IMR-90 (cell line): ENCODE measurements at regions not wholly inside any gene's neighbourhood (a gene's known extent, or its start where the extent isn't known, plus 50 kb on each side); places are given as distances from the start of the nearest gene placed in this dataset.

Experiments used
- ATAC-seq: fragments of 200-7000 bp; cut with Tn5 transposase; 2 replicates; pipeline ENCODE4 v1.9.1; 2020; ENCODE audit warnings: low read depth, mild to moderate bottlenecking, moderate library complexity
- BruUV-seq: library from RNA; stranded (reverse); fragments of 400-500 nt; replicated peaks from 2 replicates; lab custom pipeline; 2021; lab: Mats Ljungman, UMichigan
- CTCF ChIA-PET: fragments of 300-600 bp; formaldehyde crosslinking; extraction: SDS; loops from one replicate; lab custom pipeline; 2021; ENCODE audit warnings: antibody characterized with exemption; lab: Yijun Ruan, JAX
- POLR2A ChIA-PET: fragments of 300-600 bp; sonication (Branson Sonifier 250); formaldehyde crosslinking; loops from one replicate; lab custom pipeline; 2022; ENCODE audit warnings: antibody characterized with exemption; ENCODE audit not compliant: unreplicated experiment; lab: Charles Lee
- DNase-seq: peaks from one replicate; pipeline ENCODE4 v3.0.0; 2013
- H2AFZ ChIP-seq: replicated peaks from 2 replicates; pipeline ENCODE3; 2013; ENCODE audit warnings: low read length, mild to moderate bottlenecking; ENCODE audit not compliant: poor library complexity
- H2AK5ac ChIP-seq: 2 replicates; pipeline ENCODE4 v1.6.1; 2013; ENCODE audit warnings: low read depth, low read length, inconsistent platforms
- H2AK9ac ChIP-seq: replicated peaks from 2 replicates; pipeline ENCODE3; 2013; ENCODE audit warnings: mild to moderate bottlenecking, low read depth, low read length, moderate library complexity; ENCODE audit not compliant: poor library complexity
- H2BK120ac ChIP-seq: 2 replicates; pipeline ENCODE4 v1.6.1; 2013; ENCODE audit warnings: low read depth, low read length, inconsistent platforms
- H2BK15ac ChIP-seq: 3 replicates; pipeline ENCODE4 v1.6.1; 2013; ENCODE audit warnings: low read depth, low read length, inconsistent platforms
- H2BK20ac ChIP-seq: 2 replicates; pipeline ENCODE4 v1.6.1; 2013; ENCODE audit warnings: low read depth, mild to moderate bottlenecking, inconsistent platforms, low read length, moderate library complexity
- H2BK5ac ChIP-seq: 2 replicates; pipeline ENCODE4 v1.6.1; 2013; ENCODE audit warnings: mild to moderate bottlenecking, low read depth, low read length, inconsistent platforms; ENCODE audit not compliant: poor library complexity, severe bottlenecking
- H3K14ac ChIP-seq: replicated peaks from 2 replicates; pipeline ENCODE4 v1.6.1; 2013; ENCODE audit warnings: low read depth, low read length, inconsistent platforms
- H3K18ac ChIP-seq: 2 replicates; pipeline ENCODE4 v1.6.1; 2013; ENCODE audit warnings: low read depth, low read length, control low read depth
- H3K23ac ChIP-seq: 2 replicates; pipeline ENCODE4 v1.6.1; 2013; ENCODE audit warnings: low read depth, low read length, inconsistent platforms
- H3K27ac ChIP-seq: 2 replicates; pipeline ENCODE4 v1.5.1; 2013; ENCODE audit warnings: mild to moderate bottlenecking, control low read depth, low read length; ENCODE audit not compliant: insufficient read depth
- H3K27me3 ChIP-seq: 2 replicates; pipeline ENCODE4 v1.6.1; 2013; ENCODE audit warnings: low read length; ENCODE audit not compliant: control insufficient read depth, insufficient read depth
- H3K36me3 ChIP-seq: 2 replicates; pipeline ENCODE4 v1.6.1; 2013; ENCODE audit warnings: low read length, mixed read lengths; ENCODE audit not compliant: control insufficient read depth, insufficient read depth
- H3K4ac ChIP-seq: 2 replicates; pipeline ENCODE4 v1.6.1; 2013; ENCODE audit warnings: low read depth, low read length, inconsistent platforms
- H3K4me1 ChIP-seq: 2 replicates; pipeline ENCODE4 v1.6.1; 2013; ENCODE audit warnings: low read length, mixed read lengths; ENCODE audit not compliant: control insufficient read depth, insufficient read depth
- H3K4me2 ChIP-seq: 2 replicates; pipeline ENCODE4 v1.6.1; 2013; ENCODE audit warnings: low read depth, mild to moderate bottlenecking, control low read depth, low read length, moderate library complexity
- H3K4me3 ChIP-seq: 2 replicates; pipeline ENCODE4 v1.5.1; 2013; ENCODE audit warnings: low read depth, mild to moderate bottlenecking, control low read depth, low read length, moderate library complexity; ENCODE audit not compliant: insufficient read depth
- H3K56ac ChIP-seq: 2 replicates; pipeline ENCODE4 v1.6.1; 2013; ENCODE audit warnings: low read length, inconsistent platforms; ENCODE audit not compliant: insufficient read depth; ENCODE audit errors: extremely low read depth
- H3K79me1 ChIP-seq, 2 experiments: 2 replicates each; pipeline ENCODE4 v1.6.1; 2013; ENCODE audit warnings: low read length in 2 of 2, inconsistent platforms in 1 of 2, low read depth in 1 of 2
- H3K9ac ChIP-seq: 2 replicates; pipeline ENCODE4 v1.6.1; 2013; ENCODE audit warnings: low read depth, low read length, control low read depth
- H3K9me1 ChIP-seq: 2 replicates; pipeline ENCODE4 v1.6.1; 2013; ENCODE audit warnings: low read length, inconsistent platforms; ENCODE audit not compliant: insufficient read depth
- H3K9me3 ChIP-seq: 2 replicates; pipeline ENCODE4 v1.6.1; 2013; ENCODE audit warnings: low read length; ENCODE audit not compliant: control insufficient read depth, insufficient read depth
- H4K20me1 ChIP-seq: 2 replicates; pipeline ENCODE4 v1.6.1; 2013; ENCODE audit warnings: low read length, inconsistent platforms; ENCODE audit not compliant: insufficient read depth
- H4K5ac ChIP-seq: 2 replicates; pipeline ENCODE4 v1.6.1; 2013; ENCODE audit warnings: mild to moderate bottlenecking, low read depth, low read length, control low read depth
- H4K8ac ChIP-seq, 2 experiments: 2 replicates each; pipeline ENCODE4 v1.6.1; 2013; ENCODE audit warnings: low read depth in 2 of 2, low read length in 2 of 2, control low read depth in 1 of 2, inconsistent platforms in 1 of 2
- H4K91ac ChIP-seq: 2 replicates; pipeline ENCODE4 v1.6.1; 2013; ENCODE audit warnings: low read depth, low read length, inconsistent platforms; ENCODE audit not compliant: insufficient read depth
- BHLHE40 ChIP-seq: fragments of 150-350 bp; IDR thresholded peaks from 2 replicates; pipeline ENCODE4 v1.6.1; 2016; ENCODE audit warnings: mild to moderate bottlenecking, low read depth, low read length
- CHD1 ChIP-seq: IDR thresholded peaks from 2 replicates; pipeline ENCODE4 v1.6.1; 2012; ENCODE audit warnings: low read depth, low read length, improper control_type of control experiment
- ELK1 ChIP-seq: fragments of 150-350 bp; IDR thresholded peaks from 2 replicates; pipeline ENCODE4 v1.6.1; 2016; ENCODE audit warnings: low read depth, mild to moderate bottlenecking, low read length, moderate library complexity, borderline replicate concordance
- MAFK ChIP-seq: IDR thresholded peaks from 2 replicates; pipeline ENCODE4 v1.6.1; 2012; ENCODE audit warnings: low read depth, low read length, improper control_type of control experiment
- RAD21 ChIP-seq: IDR thresholded peaks from 2 replicates; pipeline ENCODE4 v1.6.1; 2012; ENCODE audit warnings: low read length, improper control_type of control experiment
- RFX5 ChIP-seq: IDR thresholded peaks from 2 replicates; pipeline ENCODE4 v1.8.0; 2012; ENCODE audit warnings: low read depth, mild to moderate bottlenecking, low read length, moderate library complexity
- SMC3 ChIP-seq: fragments of 150-350 bp; IDR thresholded peaks from 2 replicates; pipeline ENCODE4 v1.6.1; 2016; ENCODE audit warnings: low read depth, mild to moderate bottlenecking, antibody characterized with exemption, low read length, moderate library complexity
- WGBS, 2 experiments: methylation state at CpG; one replicate each; pipeline versions ENCODE4 v1.1.5 to v1.1.7; 2013; ENCODE audit warnings: missing lambda C conversion rate in 2 of 2; ENCODE audit not compliant: insufficient read length in 1 of 2; ENCODE audit errors: extremely low coverage in 2 of 2; 5-methylcytosine and 5-hydroxymethylcytosine counted together
- dilution Hi-C: fragments of 300-500 bp; cut with HindIII; formaldehyde crosslinking; loops from one replicate; pipeline ENCODE4 v1.14.3; 2018; ENCODE audit warnings: low sequenced_read_pairs; ENCODE audit not compliant: unreplicated experiment
- in situ Hi-C: fragments of 300-500 bp; cut with MboI; formaldehyde crosslinking; loops from 3 replicates; pipeline ENCODE4 v1.14.3; 2019; ENCODE audit warnings: low sequenced_read_pairs, inconsistent platforms, mixed read lengths
- intact Hi-C: fragments of 100-400 bp; cut with micrococcal nuclease; formaldehyde crosslinking; loops from 2 replicates; pipeline ENCODE4 v1.10.0; 2022

DNA sequence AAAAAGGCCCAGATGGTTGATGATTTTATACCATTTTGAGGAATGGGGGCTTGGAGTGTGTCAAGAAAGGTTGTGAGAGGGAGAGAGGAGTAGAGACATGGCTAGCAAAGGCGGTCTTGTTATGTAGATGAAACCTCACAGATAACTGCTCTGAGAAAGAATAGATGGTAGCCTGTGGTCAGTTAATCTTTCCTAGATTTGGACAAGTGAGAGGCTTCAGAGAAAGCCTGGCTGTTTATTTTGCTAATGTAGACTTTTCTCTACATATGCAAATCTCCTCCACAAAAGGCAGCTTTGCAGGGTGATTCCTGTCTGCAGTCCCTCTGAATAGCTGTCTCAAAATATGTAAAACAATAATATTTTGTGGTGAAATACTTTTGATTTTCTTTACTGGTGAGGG, 177.3 kb downstream of the OTOL1 start:
- H2AFZ ChIP-seq, result no peak overlapping the region
- H2AK5ac ChIP-seq, result no peak overlapping the region
- H2BK120ac ChIP-seq, result no peak overlapping the region
- ATAC-seq (no peak), DNase-seq (no peak)
- TF ChIP-seq SMC3, result no peak
- TF ChIP-seq BHLHE40, result no peak
- no peak for TF ChIP-seq CHD1
- TF ChIP-seq RAD21, result no peak
- no peak for TF ChIP-seq RFX5
- TF ChIP-seq MAFK, result no peak
- no peak for TF ChIP-seq ELK1
- no peak overlapping the region for H2AK9ac ChIP-seq
- no peak overlapping the region for H3K9ac ChIP-seq
- H4K5ac ChIP-seq, result no peak overlapping the region
- no peak overlapping the region for H3K4ac ChIP-seq
- in situ Hi-C loops, result no loop called here
- peaks cover 18% of the 10 kb centered on the region for H3K9me3 ChIP-seq
- no peak overlapping the region for H2BK15ac ChIP-seq
- H3K79me1 ChIP-seq, result no peaks in the 10 kb centered on the region
- no peaks in the 10 kb centered on the region for H3K4me1 ChIP-seq
- no peak overlapping the region for H3K4me2 ChIP-seq
- no peak overlapping the region for H2BK20ac ChIP-seq
- no peaks in the 10 kb centered on the region for H4K20me1 ChIP-seq
- no peak overlapping the region for H2BK5ac ChIP-seq
- no peak overlapping the region for H3K27ac ChIP-seq
- ChIA-PET POLR2A (no interaction called here), CTCF (no interaction called here)
- dilution Hi-C loops, result no loop called here
- H3K23ac ChIP-seq, result no peak overlapping the region
- no peaks in the 10 kb centered on the region for H3K27me3 ChIP-seq
- no peaks in the 10 kb centered on the region for H3K36me3 ChIP-seq
- intact Hi-C loops, result no loop called here
- H3K18ac ChIP-seq, result no peak overlapping the region
- WGBS, 2 experiments, result no CpG with 5 or more reads among the region's 1 CpG
- H3K56ac ChIP-seq, result no peak overlapping the region
- H3K4me3 ChIP-seq, result no peak overlapping the region
- no peak overlapping the region for H3K14ac ChIP-seq
- no TSS peak for BruUV-seq
- H4K91ac ChIP-seq, result no peak overlapping the region
- H4K8ac ChIP-seq, result no peak overlapping the region
- no peaks in the 10 kb centered on the region for H3K9me1 ChIP-seq
